ENCODE measurements at regions not wholly inside any gene's neighbourhood (a gene's known extent, or its start where the extent isn't known, plus 50 kb on each side); places are given as distances from the start of the nearest gene placed in this dataset.

DNA sequence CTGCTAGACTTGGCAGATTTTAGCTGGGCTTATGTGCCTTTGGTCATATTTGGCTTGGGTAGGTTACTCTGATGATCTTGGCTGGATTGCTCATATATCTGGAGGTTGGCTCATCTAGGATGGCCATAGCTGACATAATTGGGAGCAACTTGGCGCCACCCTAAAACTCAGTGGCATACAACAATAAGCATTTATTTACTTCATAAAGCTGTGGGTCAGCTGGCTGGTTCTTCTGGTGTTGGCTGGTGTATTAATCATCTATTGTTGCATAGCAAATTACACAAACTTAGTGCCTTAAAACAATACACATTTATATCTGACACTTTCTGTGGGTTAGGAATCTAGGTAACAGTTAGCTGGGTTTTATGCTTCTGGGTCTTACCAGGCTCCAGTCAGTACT lies 297.3 kb upstream of the JAG1 start:
- TF ChIP-seq, protein P1, sequence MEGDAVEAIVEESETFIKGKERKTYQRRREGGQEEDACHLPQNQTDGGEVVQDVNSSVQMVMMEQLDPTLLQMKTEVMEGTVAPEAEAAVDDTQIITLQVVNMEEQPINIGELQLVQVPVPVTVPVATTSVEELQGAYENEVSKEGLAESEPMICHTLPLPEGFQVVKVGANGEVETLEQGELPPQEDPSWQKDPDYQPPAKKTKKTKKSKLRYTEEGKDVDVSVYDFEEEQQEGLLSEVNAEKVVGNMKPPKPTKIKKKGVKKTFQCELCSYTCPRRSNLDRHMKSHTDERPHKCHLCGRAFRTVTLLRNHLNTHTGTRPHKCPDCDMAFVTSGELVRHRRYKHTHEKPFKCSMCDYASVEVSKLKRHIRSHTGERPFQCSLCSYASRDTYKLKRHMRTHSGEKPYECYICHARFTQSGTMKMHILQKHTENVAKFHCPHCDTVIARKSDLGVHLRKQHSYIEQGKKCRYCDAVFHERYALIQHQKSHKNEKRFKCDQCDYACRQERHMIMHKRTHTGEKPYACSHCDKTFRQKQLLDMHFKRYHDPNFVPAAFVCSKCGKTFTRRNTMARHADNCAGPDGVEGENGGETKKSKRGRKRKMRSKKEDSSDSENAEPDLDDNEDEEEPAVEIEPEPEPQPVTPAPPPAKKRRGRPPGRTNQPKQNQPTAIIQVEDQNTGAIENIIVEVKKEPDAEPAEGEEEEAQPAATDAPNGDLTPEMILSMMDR (conservative IDR thresholded peaks at IDR 0.05 in 1 of 2, IDR thresholded peaks at IDR 0.05 in 1 of 2; ENCODE audit: extremely low read depth in 1 of 2, insufficient read depth in 1 of 2, low read depth in 1 of 2, low read length in 2 of 2): no peak
- no peak for TF ChIP-seq EZH2 (IDR thresholded peaks at IDR 0.05; ENCODE audit: borderline replicate concordance, low read length)

All from mammary epithelial cell (primary cell).